ENCODE measurements at regions not wholly inside any gene's neighbourhood (a gene's known extent, or its start where the extent isn't known, plus 50 kb on each side); places are given as distances from the start of the nearest gene placed in this dataset.

GRCh38 chr1:21378705-21379494 is 61.0 kb upstream of the NBPF3 start:
- TF ChIP-seq CTCF (conservative IDR thresholded peaks at IDR 0.05; ENCODE audit: low read length) (no peak), EZH2phosphoT487 (IDR thresholded peaks at IDR 0.05; ENCODE audit: borderline replicate concordance) (no peak)

Measured in Loucy (cell line).